CD4-positive, alpha-beta memory T cell (primary cell): ENCODE measurements at regions not wholly inside any gene's neighbourhood (a gene's known extent, or its start where the extent isn't known, plus 50 kb on each side); places are given as distances from the start of the nearest gene placed in this dataset.

Experiments
- CTCF ChIA-PET: fragments of 350-600 bp; sonication (Branson Sonifier 250); formaldehyde crosslinking; loops from one replicate; lab custom pipeline; 2021; ENCODE audit warnings: inconsistent platforms; ENCODE audit not compliant: partially characterized antibody; lab: Charles Lee
- POLR2A ChIA-PET: fragments of 350-600 bp; sonication (Branson Sonifier 250); formaldehyde crosslinking; loops from one replicate; lab custom pipeline; 2021; ENCODE audit not compliant: partially characterized antibody; lab: Charles Lee
- DNase-seq, 5 donors: peaks; one replicate each; pipeline versions ENCODE4 v3.0.0 to v3.0.0-alpha.2; 2020 to 2022; ENCODE audit warnings: mixed read lengths in 1 of 5
- H3K27ac ChIP-seq: one replicate; pipeline ENCODE4 v1.7.0; 2013; ENCODE audit warnings: low read depth, low read length
- H3K27me3 ChIP-seq: 2 replicates; pipeline ENCODE4 v1.7.0; 2013; ENCODE audit warnings: mild to moderate bottlenecking, low read length, moderate library complexity; ENCODE audit not compliant: insufficient read depth
- H3K36me3 ChIP-seq: 2 replicates; pipeline ENCODE4 v1.7.0; 2013; ENCODE audit warnings: mild to moderate bottlenecking, low read length, moderate library complexity; ENCODE audit not compliant: insufficient read depth
- H3K4me1 ChIP-seq: 2 replicates; pipeline ENCODE4 v1.7.0; 2013; ENCODE audit warnings: mild to moderate bottlenecking, low read length, moderate library complexity; ENCODE audit not compliant: insufficient read depth
- H3K4me3 ChIP-seq, 2 donors: one replicate each; pipeline ENCODE4 v1.7.0; 2013; ENCODE audit warnings: low read length in 2 of 2, mild to moderate bottlenecking in 1 of 2
- H3K9me3 ChIP-seq, 2 donors: one replicate each; pipeline ENCODE4 v1.7.0; 2013; ENCODE audit warnings: low read length in 2 of 2, control low read depth in 1 of 2; ENCODE audit not compliant: control insufficient read depth in 1 of 2
- H3K27ac Mint-ChIP-seq, 7 donors: one replicate each; pipeline ENCODE4 v1.8.0; 2020 to 2021; ENCODE audit warnings: mixed read lengths in 7 of 7, mild to moderate bottlenecking in 6 of 7, inconsistent platforms in 3 of 7, moderate library complexity in 3 of 7
- H3K27me3 Mint-ChIP-seq, 2 donors: one replicate each; pipeline ENCODE4 v1.8.0; 2020 to 2021; ENCODE audit warnings: mixed read lengths in 2 of 2
- H3K36me3 Mint-ChIP-seq, 2 donors: one replicate each; pipeline ENCODE4 v1.8.0; 2020 to 2021; ENCODE audit warnings: mixed read lengths in 2 of 2, inconsistent platforms in 1 of 2, mild to moderate bottlenecking in 1 of 2
- H3K4me1 Mint-ChIP-seq, 4 donors: one replicate each; pipeline ENCODE4 v1.8.0; 2020 to 2021; ENCODE audit warnings: mixed read lengths in 4 of 4, mild to moderate bottlenecking in 1 of 4
- H3K4me3 Mint-ChIP-seq, 8 donors: one replicate each; pipeline ENCODE4 v1.8.0; 2020 to 2021; ENCODE audit warnings: mixed read lengths in 8 of 8, mild to moderate bottlenecking in 7 of 8, moderate library complexity in 6 of 8, inconsistent platforms in 3 of 8
- H3K9me3 Mint-ChIP-seq, 8 donors: one replicate each; pipeline ENCODE4 v1.8.0; 2020 to 2021; ENCODE audit warnings: mixed read lengths in 8 of 8, mild to moderate bottlenecking in 5 of 8, inconsistent platforms in 3 of 8, moderate library complexity in 1 of 8
- intact Hi-C: fragments of 100-400 bp; cut with micrococcal nuclease; formaldehyde crosslinking; loops from one replicate; pipeline ENCODE4 v1.15.1; 2023

DNA sequence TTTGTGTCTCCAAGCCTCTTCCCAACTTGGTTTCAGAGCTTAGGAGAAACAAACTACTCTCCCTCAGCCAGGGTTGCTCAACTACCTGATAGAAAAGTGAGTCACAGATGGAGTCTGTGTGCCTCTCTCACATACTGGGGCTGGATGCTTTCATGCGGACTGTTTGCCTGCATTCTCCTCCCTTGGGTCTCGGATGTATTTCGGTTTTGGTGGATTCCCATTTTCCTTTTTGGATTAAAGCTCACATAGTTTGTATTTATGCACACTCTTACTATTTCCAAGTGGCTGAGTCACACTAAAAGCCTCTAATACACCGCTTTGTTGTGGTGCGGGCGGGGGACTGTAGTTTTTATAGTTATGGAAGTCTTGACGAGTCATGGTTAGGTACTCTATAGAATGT is 505.4 kb downstream of the LRFN5 start:
- peaks cover 0 to 4% of the 10 kb centered on the region in 2 donors for H3K9me3 ChIP-seq
- intact Hi-C loops: no loop called here
- H3K4me3 Mint-ChIP-seq: no peak overlapping the region
- no peak overlapping the region for H3K27ac Mint-ChIP-seq
- CTCF ChIA-PET: no interaction called here
- no peak overlapping the region for H3K27ac ChIP-seq
- H3K4me1 Mint-ChIP-seq: no peaks in the 10 kb centered on the region
- no peak for DNase-seq
- no peaks in the 10 kb centered on the region for H3K27me3 Mint-ChIP-seq
- POLR2A ChIA-PET: no interaction called here
- no peak overlapping the region for H3K4me3 ChIP-seq
- H3K36me3 ChIP-seq: no peaks in the 10 kb centered on the region
- no peaks in the 10 kb centered on the region for H3K36me3 Mint-ChIP-seq
- H3K27me3 ChIP-seq: no peaks in the 10 kb centered on the region
- peaks cover 3 to 33% (median 13%) of the 10 kb centered on the region in 8 donors for H3K9me3 Mint-ChIP-seq
- H3K4me1 ChIP-seq: no peaks in the 10 kb centered on the region

DNA sequence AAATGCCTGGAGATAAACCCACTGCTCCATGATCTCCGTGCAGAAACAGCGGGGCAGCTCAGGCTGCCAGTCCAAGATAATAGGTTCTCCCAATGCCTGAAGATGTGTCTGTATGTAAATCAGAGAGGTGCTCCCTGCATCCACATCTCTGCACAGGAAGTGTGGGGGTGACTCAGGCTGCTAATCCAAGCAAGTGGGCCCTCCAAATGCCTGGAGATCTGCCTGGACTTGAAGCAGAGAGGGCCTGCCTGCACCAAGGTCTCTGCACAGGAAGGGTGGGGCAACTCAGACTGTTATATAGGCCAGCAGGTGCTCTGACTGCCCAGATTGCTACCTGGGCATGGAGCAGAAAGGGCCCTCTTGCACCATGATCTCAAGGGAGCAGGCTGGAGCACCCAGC is 504.7 kb downstream of the LRFN5 start:
- no peak overlapping the region for H3K27ac Mint-ChIP-seq
- ChIA-PET POLR2A (no interaction called here), CTCF (no interaction called here)
- Histone ChIP-seq H3K36me3 (no peaks in the 10 kb centered on the region), H3K27ac (no peak overlapping the region), H3K9me3 (peaks cover 0 to 4% of the 10 kb centered on the region in 2 donors), H3K4me1 (no peaks in the 10 kb centered on the region), H3K27me3 (no peaks in the 10 kb centered on the region), H3K4me3 (no peak overlapping the region)
- H3K4me1 Mint-ChIP-seq: no peaks in the 10 kb centered on the region
- H3K36me3 Mint-ChIP-seq: no peaks in the 10 kb centered on the region
- intact Hi-C loops: no loop called here
- DNase-seq: no peak
- no peaks in the 10 kb centered on the region for H3K27me3 Mint-ChIP-seq
- peaks cover 3 to 33% (median 13%) of the 10 kb centered on the region in 8 donors for H3K9me3 Mint-ChIP-seq
- H3K4me3 Mint-ChIP-seq: no peak overlapping the region

DNA sequence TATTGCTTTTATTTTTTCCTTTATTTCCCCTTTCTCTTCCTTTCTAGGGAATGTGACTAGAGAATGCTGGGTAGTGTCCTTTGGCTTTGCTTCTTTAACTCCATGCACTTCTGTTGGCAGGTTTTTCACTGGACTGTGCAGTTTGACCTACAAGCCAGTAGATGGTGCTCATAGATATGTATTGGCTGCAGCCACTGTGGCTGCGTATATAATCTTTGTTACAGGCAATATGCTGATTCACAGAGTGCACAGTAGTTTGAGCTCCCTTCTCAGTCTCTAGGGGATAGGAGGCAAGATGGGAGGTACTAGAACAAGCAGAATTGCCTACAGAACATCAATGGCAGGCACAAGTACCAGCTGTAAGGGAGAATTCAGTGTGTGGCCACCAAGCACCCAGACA is 503.5 kb downstream of the LRFN5 start:
- CTCF ChIA-PET: no interaction called here
- no peak overlapping the region for H3K27ac Mint-ChIP-seq
- POLR2A ChIA-PET: no interaction called here
- H3K36me3 Mint-ChIP-seq: no peaks in the 10 kb centered on the region
- H3K36me3 ChIP-seq: no peaks in the 10 kb centered on the region
- no peaks in the 10 kb centered on the region for H3K4me1 ChIP-seq
- no peak for DNase-seq
- no peaks in the 10 kb centered on the region for H3K27me3 Mint-ChIP-seq
- H3K27ac ChIP-seq: no peak overlapping the region
- H3K4me1 Mint-ChIP-seq: no peaks in the 10 kb centered on the region
- peaks cover 0 to 4% of the 10 kb centered on the region in 2 donors for H3K9me3 ChIP-seq
- no peaks in the 10 kb centered on the region for H3K27me3 ChIP-seq
- peaks cover 3 to 33% (median 13%) of the 10 kb centered on the region in 8 donors for H3K9me3 Mint-ChIP-seq
- H3K4me3 Mint-ChIP-seq: no peak overlapping the region
- H3K4me3 ChIP-seq: no peak overlapping the region
- intact Hi-C loops: no loop called here

DNA sequence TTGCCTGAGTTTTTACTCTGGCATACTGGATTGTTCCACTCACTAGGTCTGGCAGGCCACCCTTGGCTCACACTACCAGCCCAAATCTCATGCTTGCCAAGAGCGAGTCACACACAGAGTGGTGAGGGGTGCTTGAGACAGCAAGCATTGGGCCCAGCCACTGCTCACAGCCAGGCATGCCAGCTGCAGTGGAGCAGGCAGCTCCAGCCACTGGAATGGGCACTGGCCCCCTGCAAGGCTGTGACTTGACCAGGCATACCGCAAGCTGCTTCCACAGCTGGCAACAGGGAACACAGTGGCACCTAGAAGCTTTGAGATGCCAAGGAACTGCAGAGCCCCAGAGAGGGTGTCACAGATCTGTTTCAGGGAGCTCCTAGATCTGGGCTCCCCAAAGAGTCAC is 488.5 kb downstream of the LRFN5 start:
- Histone ChIP-seq H3K27me3 (no peaks in the 10 kb centered on the region), H3K27ac (no peak overlapping the region), H3K4me3 (no peak overlapping the region), H3K36me3 (no peaks in the 10 kb centered on the region), H3K9me3 (no peaks in the 10 kb centered on the region), H3K4me1 (no peaks in the 10 kb centered on the region)
- no peaks in the 10 kb centered on the region for H3K36me3 Mint-ChIP-seq
- H3K4me3 Mint-ChIP-seq: no peak overlapping the region
- H3K27me3 Mint-ChIP-seq: no peaks in the 10 kb centered on the region
- no peak overlapping the region for H3K27ac Mint-ChIP-seq
- intact Hi-C loops: no loop called here
- ChIA-PET CTCF (no interaction called here), POLR2A (no interaction called here)
- H3K9me3 Mint-ChIP-seq: peaks cover 0 to 6% (median 4%) of the 10 kb centered on the region in 8 donors
- H3K4me1 Mint-ChIP-seq: no peaks in the 10 kb centered on the region
- DNase-seq: no peak

GRCh38 chr14:42090122-42090521 is 483.4 kb downstream of the LRFN5 start:
- DNase-seq: no peak
- peaks cover 0 to 6% (median 2%) of the 10 kb centered on the region in 8 donors for H3K9me3 Mint-ChIP-seq
- H3K4me3 Mint-ChIP-seq: no peak overlapping the region
- Histone ChIP-seq H3K27ac (no peak overlapping the region), H3K4me3 (no peak overlapping the region), H3K4me1 (no peaks in the 10 kb centered on the region), H3K36me3 (no peaks in the 10 kb centered on the region), H3K27me3 (no peaks in the 10 kb centered on the region), H3K9me3 (no peaks in the 10 kb centered on the region)
- H3K36me3 Mint-ChIP-seq: no peaks in the 10 kb centered on the region
- no peak overlapping the region for H3K27ac Mint-ChIP-seq
- no peaks in the 10 kb centered on the region for H3K27me3 Mint-ChIP-seq
- H3K4me1 Mint-ChIP-seq: no peaks in the 10 kb centered on the region
- intact Hi-C loops: no loop called here
- ChIA-PET CTCF (no interaction called here), POLR2A (no interaction called here)

DNA sequence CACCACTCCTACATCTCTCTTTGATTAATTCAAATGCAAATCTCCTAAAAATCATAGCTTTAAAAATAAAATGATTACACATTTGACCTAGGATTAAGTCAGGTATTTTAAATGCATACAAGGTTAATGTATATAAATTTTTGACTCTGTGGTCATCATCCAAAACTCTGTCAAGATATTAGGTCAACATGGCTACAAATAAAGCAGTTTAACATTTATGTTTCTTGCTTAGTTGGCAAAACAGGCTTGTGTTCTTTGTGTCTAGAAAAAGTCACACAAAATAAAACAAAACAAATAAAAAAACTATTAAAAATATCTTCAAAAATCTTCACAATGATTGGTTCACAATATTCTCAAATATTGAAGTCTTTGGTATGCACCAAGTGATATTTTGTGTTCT is 473.2 kb downstream of the LRFN5 start:
- Mint-ChIP-seq H3K27me3 (no peaks in the 10 kb centered on the region), H3K36me3 (no peaks in the 10 kb centered on the region), H3K4me1 (no peaks in the 10 kb centered on the region), H3K9me3 (no peaks in the 10 kb centered on the region), H3K27ac (no peak overlapping the region), H3K4me3 (no peak overlapping the region)
- no peak overlapping the region for H3K4me3 ChIP-seq
- no peak overlapping the region for H3K27ac ChIP-seq
- no peak for DNase-seq
- ChIA-PET CTCF (no interaction called here), POLR2A (interaction anchor here (0.6 kb wide), 1 partner anchor 42 kb away, joined by 5 read pairs; no protein-coding TSS in a partner anchor)
- H3K27me3 ChIP-seq: no peaks in the 10 kb centered on the region
- intact Hi-C loops: no loop called here
- no peaks in the 10 kb centered on the region for H3K36me3 ChIP-seq
- no peaks in the 10 kb centered on the region for H3K4me1 ChIP-seq
- no peaks in the 10 kb centered on the region for H3K9me3 ChIP-seq

GRCh38 chr14:42078345-42078744 is 471.7 kb downstream of the LRFN5 start:
- Mint-ChIP-seq H3K9me3 (peaks cover 0 to 2% (median 0%) of the 10 kb centered on the region in 8 donors), H3K27ac (no peak overlapping the region), H3K36me3 (no peaks in the 10 kb centered on the region), H3K4me1 (no peaks in the 10 kb centered on the region), H3K27me3 (no peaks in the 10 kb centered on the region), H3K4me3 (no peak overlapping the region)
- ChIA-PET CTCF (no interaction called here), POLR2A (no interaction called here)
- intact Hi-C loops: no loop called here
- no peak overlapping the region for H3K27ac ChIP-seq
- no peaks in the 10 kb centered on the region for H3K4me1 ChIP-seq
- H3K36me3 ChIP-seq: no peaks in the 10 kb centered on the region
- no peaks in the 10 kb centered on the region for H3K27me3 ChIP-seq
- no peaks in the 10 kb centered on the region for H3K9me3 ChIP-seq
- no peak overlapping the region for H3K4me3 ChIP-seq
- DNase-seq: no peak

- H3K36me3 ChIP-seq: no peaks in the 10 kb centered on the region
- no peaks in the 10 kb centered on the region for H3K27me3 ChIP-seq
- H3K27ac ChIP-seq: no peak overlapping the region
- no peaks in the 10 kb centered on the region for H3K36me3 Mint-ChIP-seq
- no peak overlapping the region for H3K27ac Mint-ChIP-seq
- peaks cover 0 to 14% (median 2%) of the 10 kb centered on the region in 8 donors for H3K9me3 Mint-ChIP-seq
- H3K9me3 ChIP-seq: no peaks in the 10 kb centered on the region
- no peaks in the 10 kb centered on the region for H3K4me1 ChIP-seq
- POLR2A ChIA-PET: no interaction called here
- intact Hi-C loops: no loop called here
- DNase-seq: no peak
- no peaks in the 10 kb centered on the region for H3K27me3 Mint-ChIP-seq
- no peak overlapping the region for H3K4me3 Mint-ChIP-seq
- H3K4me3 ChIP-seq: no peak overlapping the region
- H3K4me1 Mint-ChIP-seq: no peaks in the 10 kb centered on the region
- CTCF ChIA-PET: no interaction called here
Observed at GRCh38 chr14:42070031-42070430, 463.4 kb downstream of the LRFN5 start.
